NCI-H82 treated with DMSO at 0.1 percent for 48 hours (cell line): ENCODE measurements at regions not wholly inside any gene's neighbourhood (a gene's known extent, or its start where the extent isn't known, plus 50 kb on each side); places are given as distances from the start of the nearest gene placed in this dataset.
A peak's percentile ranks its signal among the peaks of the same experiment; 100 is the strongest.

ENCODE experiments used
- DNase-seq: peaks from one replicate; lab custom pipeline; 2025; ENCODE audit not compliant: unreplicated experiment; lab: John Stamatoyannopoulos, UW

DNA sequence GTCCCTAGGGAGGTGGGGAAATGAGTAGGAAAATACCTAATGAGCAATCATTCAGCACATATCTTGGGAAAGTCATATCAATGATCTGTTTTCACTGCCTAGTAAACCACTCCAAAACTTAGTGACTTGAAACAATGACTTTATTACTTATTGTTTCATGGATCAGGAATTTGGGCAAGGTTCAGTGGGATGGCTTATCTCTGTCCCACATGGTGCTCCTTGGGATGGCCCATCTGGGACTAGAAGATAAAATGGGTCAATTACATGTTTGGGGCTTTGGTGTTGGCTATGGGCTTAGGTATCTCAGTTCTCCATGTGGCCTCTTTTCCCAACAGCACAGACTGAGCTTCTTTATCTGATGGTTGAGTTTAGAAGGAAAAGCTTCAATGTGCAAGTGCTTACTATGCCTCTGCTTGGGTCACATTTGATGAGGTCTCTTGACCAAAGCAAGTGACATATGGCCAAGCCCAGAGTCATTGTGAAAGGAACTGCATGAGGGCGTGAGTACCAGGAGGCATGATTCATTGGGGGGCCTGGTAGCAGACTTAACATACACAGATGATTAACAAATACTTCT is 218.1 kb upstream of the TNP1 start:
- DNase-seq = no peak

DNA sequence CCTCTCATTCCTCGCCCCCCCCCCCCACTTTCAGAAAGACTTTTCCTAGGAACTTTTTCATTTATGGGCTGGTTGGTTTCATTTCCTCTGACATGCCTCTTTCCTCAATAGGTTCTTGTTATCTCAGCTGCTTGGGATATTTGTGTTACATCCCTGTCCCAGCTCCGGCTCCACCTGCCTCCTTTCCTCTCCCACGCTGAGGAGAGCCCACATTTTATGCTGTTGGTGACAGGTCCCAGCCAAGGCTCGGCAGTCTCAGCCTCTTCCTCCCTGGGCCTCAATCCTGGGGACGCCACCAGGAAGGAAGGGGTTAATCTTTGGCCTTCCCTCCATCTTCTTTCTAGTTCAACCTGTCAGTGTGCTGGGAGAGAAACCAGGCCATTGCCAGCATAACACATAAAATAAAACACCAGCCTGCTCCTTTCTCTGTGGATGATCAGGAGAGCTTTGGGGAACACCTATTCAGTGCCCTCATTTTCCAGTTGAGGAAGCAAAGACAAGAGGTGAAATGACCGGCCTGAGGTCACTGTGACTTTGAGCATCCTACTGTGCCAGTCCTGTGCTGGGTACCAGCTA is 216.9 kb upstream of the TNP1 start:
- no peak for DNase-seq

DNA sequence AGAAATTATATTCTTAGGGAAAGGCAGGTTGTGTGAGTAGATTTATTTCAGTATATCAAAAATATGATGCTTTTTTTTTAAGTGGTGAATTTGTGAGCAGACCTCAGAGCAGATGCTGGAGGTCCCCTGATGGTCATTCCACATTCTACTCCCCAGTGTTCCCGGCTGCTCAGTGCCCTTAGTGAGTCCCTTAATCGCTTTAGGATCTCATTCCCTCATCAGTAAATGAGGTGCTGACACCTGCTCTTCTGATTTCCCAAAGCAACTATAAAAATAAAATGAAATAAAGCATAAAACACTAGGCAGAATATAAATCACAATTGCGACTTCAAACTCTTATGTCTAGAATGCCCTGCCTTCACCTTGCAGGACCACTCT is 216.2 kb upstream of the TNP1 start:
- no peak for DNase-seq

DNA sequence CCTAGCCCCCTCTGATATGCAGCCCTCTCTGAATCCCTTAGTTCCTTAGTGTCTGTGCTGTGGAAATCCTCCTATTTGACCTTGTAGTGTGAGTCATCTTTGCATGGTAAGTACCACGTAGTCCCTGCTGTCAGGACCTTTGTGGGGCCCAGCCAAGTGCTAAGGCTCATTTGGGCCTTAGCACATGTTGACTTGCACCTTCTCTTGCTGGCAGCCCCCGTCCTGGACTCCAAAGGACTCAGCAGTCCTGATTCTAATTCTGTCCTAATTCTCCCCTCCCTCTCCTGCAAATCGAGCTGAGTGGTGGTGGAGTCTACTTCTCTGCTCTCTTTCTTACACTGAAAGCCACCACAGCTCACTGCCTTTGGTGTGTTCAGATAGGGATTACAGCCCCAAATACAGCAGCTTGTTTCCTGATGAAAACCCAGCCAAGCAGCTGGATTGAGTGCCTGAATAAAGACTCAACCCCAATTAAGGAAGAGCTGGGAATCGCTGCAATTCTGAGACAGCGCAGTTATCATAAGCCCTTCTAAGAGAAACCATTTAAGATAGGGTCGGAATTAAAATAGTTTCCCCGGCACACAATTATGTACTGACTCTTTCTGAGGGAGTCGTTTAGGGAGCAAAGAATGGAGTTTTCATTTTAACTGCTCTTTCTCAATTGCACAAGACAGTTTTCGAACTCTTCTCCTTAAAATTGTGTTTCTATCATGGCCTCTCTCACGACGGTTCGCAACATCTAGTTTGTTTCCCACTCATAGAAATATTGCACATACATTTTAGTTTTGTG is 215.6 kb upstream of the TNP1 start:
- DNase-seq = no peak

DNA sequence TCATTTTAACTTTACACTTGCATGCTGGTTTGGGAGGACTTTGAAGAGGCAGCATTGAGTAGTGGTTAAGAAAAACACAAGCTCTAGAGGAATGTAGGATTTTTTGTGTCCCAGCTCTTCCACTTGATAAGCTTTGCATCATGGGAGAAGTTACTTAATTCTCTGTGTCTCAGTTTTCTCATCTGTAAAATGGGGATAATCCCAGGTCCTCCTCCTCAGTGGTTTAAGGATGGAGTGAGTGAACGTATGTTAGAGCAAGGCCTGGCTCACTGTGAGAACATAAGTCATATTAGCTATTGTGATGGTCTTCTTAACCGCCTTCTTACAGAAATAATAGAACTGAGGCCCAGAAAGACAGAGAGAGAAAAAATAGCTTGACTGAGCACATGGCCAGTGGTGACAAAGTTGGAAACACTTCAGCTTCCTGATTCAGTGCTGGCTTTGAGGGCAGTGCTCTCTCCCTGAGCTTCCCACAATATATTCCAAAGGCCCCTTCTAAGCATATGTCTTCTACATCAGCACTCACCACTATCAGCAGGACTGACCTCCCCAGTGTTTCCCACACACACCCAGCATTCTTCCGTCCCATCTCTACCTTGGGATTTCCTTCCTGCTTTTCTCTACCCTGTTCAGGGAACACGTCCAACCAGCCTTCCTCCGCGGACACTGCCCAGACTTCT is 214.9 kb upstream of the TNP1 start:
- no peak for DNase-seq

DNA sequence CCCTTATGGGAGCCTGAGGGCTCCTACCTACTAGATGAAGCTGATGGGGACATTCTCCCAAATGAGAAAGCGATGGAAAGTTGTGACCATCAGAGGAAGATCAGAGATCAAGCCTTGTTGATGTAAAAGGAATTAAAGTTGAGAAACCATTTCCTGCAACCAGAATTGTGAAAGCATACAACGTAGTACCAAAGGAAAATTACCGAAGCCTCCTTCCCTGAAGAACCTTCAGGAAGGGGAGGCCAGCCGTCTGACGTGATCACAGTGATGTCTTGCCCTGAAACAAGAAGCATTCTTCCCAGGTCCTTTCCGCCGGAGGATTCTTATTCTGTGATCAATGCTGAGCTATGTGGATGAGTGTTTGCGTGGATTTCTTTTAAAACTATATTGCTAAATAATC is 211.6 kb upstream of the TNP1 start:
- no peak for DNase-seq

DNA sequence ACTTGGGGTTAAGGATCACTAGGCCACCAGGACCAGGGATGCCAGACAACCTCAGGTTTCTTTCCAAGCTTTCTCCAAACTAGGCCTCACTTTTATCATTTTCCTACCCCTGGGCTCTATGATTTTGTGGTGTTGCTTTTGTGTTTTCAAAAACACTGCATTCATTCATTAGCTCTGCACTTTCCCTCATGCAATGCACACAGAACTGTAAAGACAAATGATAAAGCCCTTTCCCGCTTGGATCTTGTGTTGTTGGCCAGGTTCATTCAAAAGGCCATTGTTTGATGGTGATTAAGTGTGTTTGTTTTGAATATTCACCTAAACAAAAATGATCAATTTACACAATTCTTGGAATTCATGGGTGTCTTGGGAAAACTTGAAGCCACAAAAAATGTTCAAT is 210.7 kb upstream of the TNP1 start:
- no peak for DNase-seq

DNA sequence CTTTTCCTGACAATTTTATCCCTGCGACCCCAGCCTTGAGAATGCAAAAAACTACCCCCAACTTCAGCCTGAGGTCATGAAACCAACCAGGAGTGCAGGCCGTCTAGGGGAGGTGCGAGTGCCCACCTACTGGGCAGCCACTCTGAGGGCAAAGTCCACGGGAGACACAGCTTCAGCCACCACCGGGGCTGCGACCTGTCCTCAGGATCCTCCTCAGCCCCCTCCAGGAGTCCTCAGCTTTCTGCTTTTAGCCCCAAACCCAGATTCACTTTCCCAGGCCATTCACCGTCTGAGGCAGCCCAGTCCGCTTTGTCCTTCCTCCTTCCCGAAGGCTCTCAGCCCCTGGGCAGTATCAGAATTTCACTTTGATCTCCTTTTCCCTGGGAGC is 210.2 kb upstream of the TNP1 start:
- DNase-seq = no peak

DNA sequence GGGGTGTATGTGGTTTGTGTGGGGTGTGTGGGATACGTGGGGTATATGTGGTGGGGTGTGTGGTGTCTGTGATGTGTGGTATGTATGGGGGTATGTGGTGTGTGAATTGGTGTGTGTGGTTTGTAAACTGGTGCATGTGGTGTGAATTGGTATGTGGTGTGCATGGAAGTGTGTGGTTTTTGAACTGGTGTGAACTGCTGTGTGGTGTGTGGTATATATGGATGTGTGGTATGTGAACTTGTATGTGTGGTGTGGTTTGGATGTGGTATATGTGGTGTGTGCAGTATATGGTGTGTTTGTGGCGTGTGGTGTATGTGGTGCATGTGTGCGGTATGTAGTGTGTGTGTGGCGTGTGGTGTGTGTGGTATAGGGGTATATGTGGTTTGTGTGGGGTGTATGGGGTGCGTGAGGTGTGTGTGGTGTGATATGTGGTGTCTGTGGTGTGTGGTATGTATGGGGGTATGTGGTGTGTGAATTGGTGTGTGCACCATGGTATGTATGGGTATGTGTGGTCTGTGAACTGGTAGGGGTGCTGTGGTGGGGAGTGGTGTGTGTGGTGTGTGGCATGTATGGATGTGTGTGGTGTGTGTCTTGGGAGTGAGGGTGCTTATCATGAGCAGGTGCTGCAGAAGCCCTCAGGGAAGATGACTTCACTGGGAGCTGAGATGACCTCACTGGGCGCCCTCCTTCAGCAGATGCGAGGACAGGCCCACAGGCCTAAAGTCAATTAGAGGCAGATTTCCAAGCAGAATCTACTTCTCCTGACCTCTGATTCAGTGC is 209.6 kb upstream of the TNP1 start:
- DNase-seq = no peak

DNA sequence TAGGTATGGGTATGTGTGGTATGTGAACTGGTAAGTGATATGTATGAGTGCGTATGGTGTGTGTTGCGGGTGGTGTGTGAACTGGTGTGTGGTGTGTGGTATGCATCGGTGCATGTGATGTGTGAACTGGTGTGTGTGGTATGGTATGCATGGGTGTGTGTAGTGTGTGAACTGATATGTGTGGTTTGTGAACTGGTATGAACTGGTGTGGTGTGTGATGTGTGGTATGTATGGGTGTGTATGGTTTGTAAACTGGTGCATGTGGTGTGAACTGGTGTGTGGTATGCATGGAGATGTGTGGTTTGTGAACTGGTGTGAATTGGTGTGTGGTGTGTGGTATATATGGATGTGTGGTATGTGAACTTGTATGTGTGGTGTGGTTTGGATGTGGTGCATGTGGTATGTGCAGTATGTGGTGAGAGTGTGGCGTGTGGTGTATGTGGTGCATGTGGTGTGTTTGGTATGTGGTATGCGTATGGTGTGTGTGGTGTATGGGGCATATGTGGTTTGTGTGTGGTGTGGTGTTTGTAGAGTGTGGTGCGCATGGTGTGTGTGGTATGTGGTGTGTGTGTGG is 208.9 kb upstream of the TNP1 start:
- DNase-seq = no peak

DNA sequence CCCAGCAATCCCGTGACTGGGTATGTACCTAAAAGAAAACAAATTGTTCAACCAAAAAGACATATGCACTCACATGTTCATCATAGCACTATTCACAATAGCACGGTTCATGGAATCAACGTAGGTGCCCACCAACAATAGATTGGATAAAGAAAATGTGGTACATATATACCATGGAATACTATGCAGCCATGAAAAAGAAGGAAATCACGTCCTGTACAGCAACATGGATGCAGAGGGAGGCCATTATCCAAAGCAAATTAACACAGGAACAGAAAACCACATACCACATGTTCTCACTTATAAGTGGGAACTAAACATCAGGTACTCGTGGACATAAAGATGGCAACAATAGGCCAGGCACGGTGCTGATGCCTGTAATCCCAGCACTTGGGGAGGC is 207.9 kb upstream of the TNP1 start:
- DNase-seq = no peak

DNA sequence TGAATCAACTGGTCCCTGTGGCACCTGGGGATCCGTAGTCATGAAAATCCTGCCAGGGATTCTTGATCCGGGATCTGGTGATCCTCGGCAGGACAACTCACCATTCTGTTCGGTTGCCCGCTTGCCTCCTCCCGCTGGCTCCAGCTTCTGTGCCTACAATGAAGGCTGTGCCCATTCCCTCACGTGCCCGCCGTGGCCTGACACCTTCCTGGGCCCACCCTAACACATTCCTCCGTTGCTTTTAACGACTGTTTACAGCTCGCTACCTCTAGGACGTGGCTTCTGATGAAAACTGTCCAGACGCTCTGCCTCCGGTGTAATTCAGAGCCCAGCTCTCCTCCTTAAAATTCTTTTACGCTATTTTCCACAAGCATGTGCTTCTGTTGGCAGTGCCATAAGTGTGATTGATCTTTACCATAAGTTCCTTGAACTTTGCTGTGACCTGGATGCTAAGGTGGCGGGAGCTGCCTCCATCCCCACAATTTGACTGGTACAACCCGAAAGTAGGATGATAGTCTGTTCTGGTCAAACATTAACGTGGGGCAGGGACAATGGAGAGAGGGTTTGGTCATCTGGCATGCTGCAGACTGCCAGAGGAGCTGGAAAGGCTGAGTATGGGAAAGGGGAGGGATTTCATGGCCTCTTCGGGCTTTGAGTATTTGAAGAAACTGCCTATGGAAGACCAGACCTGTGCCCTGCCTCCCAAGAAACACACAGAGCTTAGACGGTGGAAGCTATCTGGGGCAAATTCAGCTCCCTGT is 206.8 kb upstream of the TNP1 start:
- DNase-seq = no peak

DNA sequence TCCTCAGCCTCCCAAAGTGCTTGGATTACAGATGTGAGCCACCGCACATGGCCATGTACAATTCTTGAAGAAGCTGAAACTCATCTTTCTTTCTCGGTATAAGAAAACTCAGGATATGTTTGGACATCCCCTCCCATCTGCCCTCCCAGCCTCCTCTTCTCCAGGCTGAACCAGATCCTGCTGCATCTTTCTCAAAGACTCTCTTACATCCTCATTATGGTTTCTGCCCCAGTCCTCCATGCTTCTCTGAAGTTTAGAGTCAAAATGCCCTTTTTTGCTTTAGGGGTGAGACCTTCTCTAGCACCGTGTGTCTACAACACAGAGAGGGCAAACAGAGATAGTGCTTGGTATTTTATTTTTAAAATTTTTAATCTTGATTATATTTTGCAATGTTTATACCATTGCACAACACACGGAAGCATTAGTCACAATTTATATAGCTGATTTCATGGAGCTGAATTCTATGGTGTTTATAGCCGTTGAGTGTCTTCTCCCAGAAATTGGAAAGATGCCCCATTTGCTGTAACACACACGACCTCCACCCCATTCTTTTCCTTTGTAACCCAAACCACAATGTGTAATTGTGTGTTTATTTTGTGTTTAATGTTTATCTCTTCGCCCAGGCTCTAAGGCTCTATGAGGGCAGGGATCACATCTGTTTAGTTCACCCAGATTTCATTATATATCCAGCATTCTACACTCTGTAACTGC is 206.0 kb upstream of the TNP1 start:
- no peak for DNase-seq

DNA sequence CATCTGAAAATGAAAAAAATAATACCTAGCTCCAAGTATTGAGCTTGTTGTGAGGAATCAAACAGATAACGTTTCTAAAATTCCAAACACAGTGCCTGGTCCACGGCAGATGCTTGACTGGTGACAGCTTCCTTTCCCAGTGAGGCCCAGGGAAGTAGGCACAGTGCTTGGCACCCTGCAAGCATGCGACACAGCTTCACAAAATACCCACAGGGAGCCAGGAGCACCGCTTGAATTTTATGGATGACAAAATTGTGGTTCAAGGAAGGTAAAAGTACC is 205.1 kb upstream of the TNP1 start:
- no peak for DNase-seq

DNA sequence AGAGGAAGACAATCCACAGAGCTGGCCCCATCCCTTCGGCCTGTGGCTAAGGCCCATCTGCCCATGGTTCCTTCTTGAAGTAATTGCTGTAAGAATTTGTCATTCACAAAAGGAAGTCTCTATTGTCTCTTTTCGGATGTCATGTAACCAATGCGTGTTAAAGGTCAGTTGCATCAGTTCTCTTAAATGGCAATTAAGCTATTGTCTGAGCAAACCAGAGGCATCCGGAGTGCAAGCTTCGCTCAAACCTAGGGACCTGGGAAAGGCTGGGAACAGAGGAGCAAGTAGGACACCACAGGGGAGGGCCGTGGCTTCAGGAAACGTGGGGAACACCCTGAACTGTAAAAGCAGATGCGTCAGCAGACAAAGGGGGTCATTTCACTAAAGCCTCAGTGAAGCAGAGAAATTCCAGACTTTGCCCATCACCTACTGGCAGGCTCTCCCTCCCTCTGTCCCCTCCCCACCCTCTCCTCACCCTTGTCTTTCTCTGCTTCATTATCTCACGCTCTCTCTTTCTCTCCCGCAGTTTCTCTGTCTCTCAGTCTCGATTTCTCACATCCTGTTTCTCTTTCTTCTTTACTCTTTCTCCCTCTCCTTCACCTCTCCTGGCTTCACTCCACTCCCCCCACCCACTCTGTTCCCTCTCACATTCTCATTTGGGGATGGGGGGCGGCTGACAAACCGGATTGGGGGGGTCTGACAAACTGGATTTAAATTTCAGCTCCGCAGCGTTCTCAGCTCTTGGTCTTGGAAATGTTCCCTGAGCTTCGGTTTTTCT is 204.6 kb upstream of the TNP1 start:
- no peak for DNase-seq

DNA sequence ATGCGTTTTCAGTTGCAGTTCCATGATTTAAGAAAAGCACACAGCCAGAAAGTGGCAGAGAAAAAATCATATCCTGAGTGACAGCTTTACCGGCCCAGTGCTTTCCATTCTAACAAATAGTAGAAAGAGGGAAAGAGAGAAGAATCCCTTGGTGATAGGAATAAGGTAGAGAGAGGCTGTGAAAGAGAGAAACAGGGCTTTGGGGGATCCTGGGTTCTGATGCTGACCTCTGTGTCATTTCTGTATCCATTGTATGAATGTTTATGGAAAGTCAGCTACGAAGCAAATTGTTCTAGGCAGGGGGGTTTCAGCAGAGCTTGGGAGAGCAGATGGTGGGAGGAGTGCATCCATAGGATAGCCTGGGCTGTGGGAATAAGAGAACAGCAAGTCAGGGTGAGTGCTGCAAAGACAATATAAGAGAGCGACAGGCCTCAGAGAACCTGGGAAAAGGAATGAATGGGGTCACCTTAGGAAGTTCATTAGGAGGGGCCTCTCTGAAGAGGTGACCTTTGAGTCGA is 203.4 kb upstream of the TNP1 start:
- peak; percentile 42 for DNase-seq

DNA sequence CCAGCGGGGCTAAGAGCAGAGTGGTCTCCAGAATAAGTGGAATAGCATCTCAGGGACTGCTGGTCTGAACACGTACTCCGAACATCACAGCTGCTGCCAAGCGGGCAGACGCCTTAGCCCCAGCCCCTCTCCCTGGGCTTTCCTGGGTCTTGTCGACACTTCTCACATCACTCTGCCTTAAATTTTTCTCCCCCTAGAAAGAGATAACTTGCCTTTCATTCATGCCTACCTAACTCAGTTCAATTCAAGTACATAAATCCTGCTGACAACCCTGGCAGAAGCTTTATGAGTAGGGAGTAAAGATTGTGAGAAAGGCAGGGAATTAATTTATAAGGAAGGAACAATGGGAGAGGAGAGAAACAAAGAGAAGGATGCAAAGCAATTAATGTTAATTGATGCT is 202.9 kb upstream of the TNP1 start:
- DNase-seq = no peak

DNA sequence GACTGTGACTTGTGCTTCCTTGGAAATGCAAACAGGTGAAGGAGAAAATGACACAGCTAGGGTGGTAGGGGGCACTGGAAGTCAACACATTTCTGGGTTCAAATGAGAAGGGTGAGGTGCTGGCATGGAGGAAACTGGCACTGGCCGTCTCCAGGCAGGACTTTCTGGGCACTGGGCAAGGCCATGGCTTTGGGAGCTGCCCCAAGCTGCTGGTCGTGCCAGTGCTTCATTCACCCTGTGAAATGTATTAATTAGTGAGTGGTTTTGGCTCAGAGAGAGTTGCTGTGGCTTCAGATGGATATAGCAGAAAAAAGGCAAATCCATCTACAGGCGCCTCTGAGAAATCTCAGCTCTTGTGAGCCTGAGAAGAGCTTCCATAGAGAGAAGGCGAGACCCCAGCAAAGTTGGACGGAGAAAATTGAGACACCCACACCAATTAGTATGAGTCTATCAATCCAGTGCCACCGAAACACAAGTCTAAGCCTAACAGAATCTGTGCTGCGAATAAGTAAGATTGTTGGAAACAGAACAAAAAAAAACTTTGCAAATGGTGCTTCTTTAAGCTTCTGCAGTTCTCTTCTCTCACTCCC is 202.1 kb upstream of the TNP1 start:
- DNase-seq = no peak
